ENCODE measurements at regions not wholly inside any gene's neighbourhood (a gene's known extent, or its start where the extent isn't known, plus 50 kb on each side); places are given as distances from the start of the nearest gene placed in this dataset.

DNA sequence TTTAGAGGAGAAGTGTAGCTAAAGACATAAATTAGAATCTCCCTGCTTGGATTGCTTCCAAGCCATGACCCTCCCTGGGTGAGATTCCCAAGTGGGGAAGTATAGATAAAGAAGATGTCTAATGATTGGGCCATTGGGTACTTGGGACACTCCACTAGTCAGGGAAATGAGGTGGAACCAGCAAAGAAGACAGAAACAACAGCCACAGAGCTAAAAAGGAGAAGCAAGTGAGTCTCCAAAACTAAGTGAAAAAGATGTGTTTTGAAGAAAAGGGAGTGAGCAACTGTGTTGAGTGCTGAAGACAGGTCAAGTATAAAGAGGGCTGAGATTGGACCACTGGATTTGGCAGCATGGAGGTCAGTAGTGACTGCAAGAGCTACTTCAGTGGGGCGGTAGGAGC is 61.2 kb upstream of the FOXN2 start:
- no peak for TF ChIP-seq POLR2A (IDR thresholded peaks at IDR 0.05)
- TF ChIP-seq, protein P1, sequence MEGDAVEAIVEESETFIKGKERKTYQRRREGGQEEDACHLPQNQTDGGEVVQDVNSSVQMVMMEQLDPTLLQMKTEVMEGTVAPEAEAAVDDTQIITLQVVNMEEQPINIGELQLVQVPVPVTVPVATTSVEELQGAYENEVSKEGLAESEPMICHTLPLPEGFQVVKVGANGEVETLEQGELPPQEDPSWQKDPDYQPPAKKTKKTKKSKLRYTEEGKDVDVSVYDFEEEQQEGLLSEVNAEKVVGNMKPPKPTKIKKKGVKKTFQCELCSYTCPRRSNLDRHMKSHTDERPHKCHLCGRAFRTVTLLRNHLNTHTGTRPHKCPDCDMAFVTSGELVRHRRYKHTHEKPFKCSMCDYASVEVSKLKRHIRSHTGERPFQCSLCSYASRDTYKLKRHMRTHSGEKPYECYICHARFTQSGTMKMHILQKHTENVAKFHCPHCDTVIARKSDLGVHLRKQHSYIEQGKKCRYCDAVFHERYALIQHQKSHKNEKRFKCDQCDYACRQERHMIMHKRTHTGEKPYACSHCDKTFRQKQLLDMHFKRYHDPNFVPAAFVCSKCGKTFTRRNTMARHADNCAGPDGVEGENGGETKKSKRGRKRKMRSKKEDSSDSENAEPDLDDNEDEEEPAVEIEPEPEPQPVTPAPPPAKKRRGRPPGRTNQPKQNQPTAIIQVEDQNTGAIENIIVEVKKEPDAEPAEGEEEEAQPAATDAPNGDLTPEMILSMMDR (IDR thresholded peaks at IDR 0.05): no peak
- no peak for TF ChIP-seq POLR2AphosphoS5 (IDR thresholded peaks at IDR 0.05)
- no peak for TF ChIP-seq EP300 (IDR thresholded peaks at IDR 0.05)

All from stomach (tissue), 4 donors.